Esophagus squamous epithelium (tissue), 5 donors: ENCODE measurements at regions not wholly inside any gene's neighbourhood (a gene's known extent, or its start where the extent isn't known, plus 50 kb on each side); places are given as distances from the start of the nearest gene placed in this dataset.

ENCODE experiments used
- DNase-seq: peaks from one replicate; lab custom pipeline; 2025; lab: John Stamatoyannopoulos, UW
- H3K27ac ChIP-seq, 4 donors: fragments of 200-600 bp; sonication (generic); one replicate each; pipeline ENCODE4 v1.5.1; 2016 to 2019; ENCODE audit warnings: mild to moderate bottlenecking in 1 of 4
- H3K27me3 ChIP-seq, 4 donors: fragments of 200-600 bp; sonication (generic); 1 replicate in 3 of 4; 2 replicates in 1 of 4; pipeline versions ENCODE4 v1.5.1 to v1.6.0; 2017 to 2021; ENCODE audit warnings: antibody characterized with exemption in 1 of 4
- H3K36me3 ChIP-seq, 3 donors: fragments of 200-600 bp; sonication (generic); one replicate each; pipeline ENCODE4 v1.5.1; 2016 to 2019
- H3K4me1 ChIP-seq, 3 donors: fragments of 200-600 bp; sonication (generic); one replicate each; pipeline ENCODE4 v1.5.1; 2017 to 2019
- H3K4me3 ChIP-seq, 4 donors: fragments of 200-600 bp; sonication (generic); 1 replicate in 3 of 4; 2 replicates in 1 of 4; pipeline ENCODE4 v1.5.1; 2016 to 2019; ENCODE audit warnings: mild to moderate bottlenecking in 2 of 4, moderate library complexity in 1 of 4
- H3K9me3 ChIP-seq, 3 donors: fragments of 200-600 bp; sonication (generic); one replicate each; pipeline ENCODE4 v1.5.1; 2016 to 2019
- POLR2A ChIP-seq, 4 donors: fragments of 450-650 bp; IDR thresholded peaks; one replicate each; pipeline ENCODE4 v1.6.1; 2017; ENCODE audit warnings: antibody characterized with exemption in 4 of 4, mild to moderate bottlenecking in 4 of 4, moderate library complexity in 3 of 4
- WGBS, 2 donors: methylation state at CpG; one replicate each; pipeline ENCODE4 v1.1.5; 2018; 5-methylcytosine and 5-hydroxymethylcytosine counted together
- intact Hi-C: fragments of 100-400 bp; cut with DNase I; formaldehyde crosslinking; loops from one replicate; pipeline ENCODE4 v1.15.0; 2022
- TF ChIP-seq, protein P1 (sequence below), 6 experiments: fragments of 450-650 bp in 4 of 6; fragments of 200-600 bp in 2 of 6; sonication (generic) in 2 of 6; IDR thresholded peaks; one replicate each; pipeline ENCODE4 v1.5.1; 2016 to 2019; ENCODE audit warnings: antibody characterized with exemption in 6 of 6, mild to moderate bottlenecking in 4 of 6, moderate library complexity in 4 of 6
- donor health status: DM: yes; HTN: yes; CAD: no.

DNA sequence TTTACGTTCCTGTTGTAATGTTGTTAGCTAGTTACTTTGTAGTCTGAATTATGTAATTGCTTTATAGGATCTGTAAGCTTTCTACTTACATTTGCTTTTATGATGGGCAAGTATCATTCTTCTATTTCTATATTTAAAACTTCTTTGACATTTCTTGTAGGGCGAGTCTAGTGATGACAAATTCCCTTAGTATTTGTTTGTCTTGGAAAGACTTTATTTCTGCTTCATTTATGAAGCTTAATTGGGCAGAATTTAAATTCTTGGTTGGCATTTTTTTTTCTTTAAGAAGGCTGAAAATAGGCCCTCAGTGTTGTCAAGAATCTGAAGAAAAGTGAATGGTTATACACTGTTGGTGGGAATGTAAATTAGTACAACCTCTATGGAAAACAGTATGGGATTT, 506.3 kb downstream of the TENT5A start:
- no peaks in the 10 kb centered on the region for H3K4me1 ChIP-seq
- WGBS, 2 donors, result 53 to 56% methylated on average over 2 of the region's 2 CpGs
- H3K4me3 ChIP-seq, result no peak overlapping the region
- peaks cover 0 to 3% (median 0%) of the 10 kb centered on the region in 3 donors for H3K9me3 ChIP-seq
- no peaks in the 10 kb centered on the region for H3K27me3 ChIP-seq
- TF ChIP-seq, protein P1, sequence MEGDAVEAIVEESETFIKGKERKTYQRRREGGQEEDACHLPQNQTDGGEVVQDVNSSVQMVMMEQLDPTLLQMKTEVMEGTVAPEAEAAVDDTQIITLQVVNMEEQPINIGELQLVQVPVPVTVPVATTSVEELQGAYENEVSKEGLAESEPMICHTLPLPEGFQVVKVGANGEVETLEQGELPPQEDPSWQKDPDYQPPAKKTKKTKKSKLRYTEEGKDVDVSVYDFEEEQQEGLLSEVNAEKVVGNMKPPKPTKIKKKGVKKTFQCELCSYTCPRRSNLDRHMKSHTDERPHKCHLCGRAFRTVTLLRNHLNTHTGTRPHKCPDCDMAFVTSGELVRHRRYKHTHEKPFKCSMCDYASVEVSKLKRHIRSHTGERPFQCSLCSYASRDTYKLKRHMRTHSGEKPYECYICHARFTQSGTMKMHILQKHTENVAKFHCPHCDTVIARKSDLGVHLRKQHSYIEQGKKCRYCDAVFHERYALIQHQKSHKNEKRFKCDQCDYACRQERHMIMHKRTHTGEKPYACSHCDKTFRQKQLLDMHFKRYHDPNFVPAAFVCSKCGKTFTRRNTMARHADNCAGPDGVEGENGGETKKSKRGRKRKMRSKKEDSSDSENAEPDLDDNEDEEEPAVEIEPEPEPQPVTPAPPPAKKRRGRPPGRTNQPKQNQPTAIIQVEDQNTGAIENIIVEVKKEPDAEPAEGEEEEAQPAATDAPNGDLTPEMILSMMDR (IDR thresholded peaks at IDR 0.05), result no peak
- no peak for TF ChIP-seq POLR2A (IDR thresholded peaks at IDR 0.05)
- intact Hi-C loops, result no loop called here
- DNase-seq, result no peak
- H3K36me3 ChIP-seq, result no peaks in the 10 kb centered on the region
- no peak overlapping the region for H3K27ac ChIP-seq

DNA sequence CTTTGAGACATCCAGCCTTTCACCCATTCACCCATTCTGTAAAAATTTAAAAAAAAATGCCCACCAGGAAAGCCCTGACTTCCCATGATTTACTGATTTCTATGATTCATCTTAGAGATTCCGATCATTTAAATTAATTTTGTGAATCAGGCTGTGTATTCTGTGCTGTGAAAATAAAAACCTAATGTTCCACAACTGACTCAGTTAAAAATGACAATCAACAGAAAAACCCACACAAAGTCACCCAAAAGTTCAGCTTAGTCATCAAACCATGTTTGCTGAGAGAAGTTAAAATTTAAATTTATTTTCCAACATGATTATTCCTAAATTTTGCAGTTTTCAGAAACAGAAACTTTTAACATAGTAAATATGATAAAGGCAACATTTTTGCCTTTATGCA, 509.9 kb downstream of the TENT5A start:
- no peak for DNase-seq
- no peak overlapping the region for H3K27ac ChIP-seq
- H3K9me3 ChIP-seq, result peaks cover 0 to 3% (median 0%) of the 10 kb centered on the region in 3 donors
- no peak overlapping the region for H3K4me3 ChIP-seq
- TF ChIP-seq POLR2A (IDR thresholded peaks at IDR 0.05), result no peak
- TF ChIP-seq, protein P1 (IDR thresholded peaks at IDR 0.05), result no peak
- 62 to 83% methylated on average over 1 of the region's 1 CpG for WGBS, 2 donors
- intact Hi-C loops, result no loop called here
- H3K4me1 ChIP-seq, result no peaks in the 10 kb centered on the region
- H3K36me3 ChIP-seq, result no peaks in the 10 kb centered on the region
- H3K27me3 ChIP-seq, result no peaks in the 10 kb centered on the region

DNA sequence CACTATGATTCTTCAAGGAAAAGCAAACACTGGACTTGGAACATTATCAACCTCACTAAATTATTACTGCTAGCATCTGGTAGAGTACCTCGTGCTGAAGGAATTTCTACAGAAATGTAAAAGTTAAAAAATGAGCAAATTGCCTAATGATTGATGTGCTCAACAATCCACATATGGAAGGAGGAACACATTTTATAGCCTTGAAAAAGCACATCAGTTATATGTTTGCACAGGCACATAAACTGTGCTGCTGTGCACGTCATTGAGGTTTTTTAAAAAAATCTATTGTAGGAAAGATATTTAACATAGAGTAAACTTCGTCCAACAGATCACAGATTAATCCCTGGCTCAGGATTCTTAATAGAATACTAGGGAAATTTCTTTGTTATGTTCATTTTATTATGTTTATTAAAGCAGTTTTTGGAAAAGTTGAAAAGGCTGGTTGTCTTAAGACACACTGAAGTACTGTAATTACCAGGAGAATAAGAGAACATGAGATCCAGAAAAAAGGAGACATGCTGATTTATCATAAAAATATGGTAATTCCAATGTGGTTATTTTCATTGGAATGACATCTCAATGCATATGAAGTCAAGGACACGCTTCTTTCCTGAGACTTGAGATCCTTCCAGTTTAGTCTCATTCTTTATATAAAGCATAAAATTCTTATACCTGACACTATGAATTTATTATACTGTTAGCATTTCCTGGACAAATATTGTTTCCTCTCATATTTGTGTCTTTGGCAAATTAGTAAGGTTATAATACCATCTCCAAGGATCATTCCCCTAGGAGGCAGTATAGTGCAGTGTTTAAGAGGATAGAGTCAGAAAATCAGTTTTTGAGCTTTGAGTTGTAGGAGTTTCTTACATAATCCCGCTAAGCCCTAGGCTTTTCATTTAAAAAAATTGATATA, 511.1 kb downstream of the TENT5A start:
- DNase-seq, result no peak
- Histone ChIP-seq H3K36me3 (no peaks in the 10 kb centered on the region), H3K4me1 (no peaks in the 10 kb centered on the region), H3K27ac (no peak overlapping the region), H3K27me3 (no peaks in the 10 kb centered on the region), H3K4me3 (no peak overlapping the region), H3K9me3 (no peaks in the 10 kb centered on the region)
- WGBS, 2 donors, result 33 to 35% methylated on average over 5 of the region's 5 CpGs
- intact Hi-C loops, result no loop called here
- TF ChIP-seq, protein P1 (IDR thresholded peaks at IDR 0.05), result no peak
- TF ChIP-seq POLR2A (IDR thresholded peaks at IDR 0.05), result no peak

DNA sequence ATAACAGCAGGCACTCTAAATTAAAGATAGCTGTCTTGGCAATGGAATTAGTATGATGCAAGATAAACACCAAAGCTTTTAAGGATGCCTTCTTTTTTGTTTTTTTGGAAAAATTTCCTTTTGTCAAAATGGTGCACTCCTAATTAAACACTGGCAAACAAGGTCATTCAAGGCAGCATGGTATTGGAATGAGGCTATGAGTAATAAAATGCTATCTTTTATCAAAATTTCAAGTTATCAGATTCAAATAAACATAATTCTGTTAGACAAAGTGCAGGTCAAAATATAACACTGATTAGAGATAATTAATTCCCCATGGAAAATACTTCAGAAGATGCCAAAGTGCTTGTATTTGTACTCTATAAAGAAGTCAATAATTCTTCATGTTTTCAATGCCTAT, 514.1 kb downstream of the TENT5A start:
- no peak for DNase-seq
- H3K9me3 ChIP-seq, result no peaks in the 10 kb centered on the region
- TF ChIP-seq, protein P1 (IDR thresholded peaks at IDR 0.05), result no peak
- TF ChIP-seq POLR2A (IDR thresholded peaks at IDR 0.05), result no peak
- intact Hi-C loops, result no loop called here
- H3K4me1 ChIP-seq, result no peaks in the 10 kb centered on the region
- H3K27ac ChIP-seq, result no peak overlapping the region
- no peaks in the 10 kb centered on the region for H3K36me3 ChIP-seq
- H3K4me3 ChIP-seq, result no peak overlapping the region
- no peaks in the 10 kb centered on the region for H3K27me3 ChIP-seq

DNA sequence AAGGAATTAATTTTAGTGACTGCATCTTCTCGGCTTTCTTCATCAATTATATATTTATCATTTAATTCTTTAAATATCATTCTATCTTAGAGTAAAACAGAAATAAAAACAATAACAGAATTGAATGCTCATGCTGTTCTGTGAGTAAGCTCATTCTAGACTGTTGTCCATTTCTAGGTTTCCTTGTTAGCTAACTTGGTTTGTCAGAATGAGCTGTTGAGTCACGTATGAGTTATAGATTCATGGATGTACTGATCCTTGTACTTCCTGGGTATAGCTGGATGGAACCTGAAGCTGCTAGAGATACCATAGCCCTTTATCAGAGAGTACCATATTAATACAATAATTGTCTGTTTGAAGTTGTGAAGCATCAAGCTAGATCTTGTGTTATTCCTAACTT, 515.3 kb downstream of the TENT5A start:
- Histone ChIP-seq H3K9me3 (no peaks in the 10 kb centered on the region), H3K27ac (no peak overlapping the region), H3K36me3 (no peaks in the 10 kb centered on the region), H3K27me3 (no peaks in the 10 kb centered on the region), H3K4me3 (no peak overlapping the region), H3K4me1 (no peaks in the 10 kb centered on the region)
- no peak for TF ChIP-seq POLR2A (IDR thresholded peaks at IDR 0.05)
- TF ChIP-seq, protein P1 (IDR thresholded peaks at IDR 0.05), result no peak
- DNase-seq, result no peak
- intact Hi-C loops, result no loop called here
- 85 to 89% methylated on average over 2 of the region's 2 CpGs for WGBS, 2 donors
